WTC11 (cell line): ENCODE measurements at regions not wholly inside any gene's neighbourhood (a gene's known extent, or its start where the extent isn't known, plus 50 kb on each side); places are given as distances from the start of the nearest gene placed in this dataset.

Experiments
- ATAC-seq: fragments of 200-7000 bp; cut with Tn5 transposase; 2 replicates; pipeline ENCODE4 v1.10.0; 2021; ENCODE audit warnings: mild to moderate bottlenecking, moderate library complexity
- CTCF ChIA-PET: fragments of 300-600 bp; sonication (Branson Sonifier 250); formaldehyde crosslinking; loops from one replicate; lab custom pipeline; 2021; ENCODE audit warnings: antibody characterized with exemption; lab: Charles Lee
- POLR2A ChIA-PET: fragments of 350-600 bp; sonication (Branson Sonifier 250); formaldehyde crosslinking; loops from one replicate; lab custom pipeline; 2021; ENCODE audit warnings: antibody characterized with exemption; lab: Charles Lee
- DNase-seq: peaks from one replicate; pipeline ENCODE4 v3.0.0; 2021; ENCODE audit warnings: low spot score
- H3K27ac Mint-ChIP-seq: 2 replicates; pipeline ENCODE4 v1.8.0; 2021; ENCODE audit warnings: mixed read lengths
- H3K27me3 Mint-ChIP-seq: 2 replicates; pipeline ENCODE4 v1.8.0; 2021; ENCODE audit warnings: low read depth, mild to moderate bottlenecking, moderate library complexity, mixed read lengths
- H3K36me3 Mint-ChIP-seq: 2 replicates; pipeline ENCODE4 v1.8.0; 2021; ENCODE audit warnings: mixed read lengths
- H3K4me1 Mint-ChIP-seq: 2 replicates; pipeline ENCODE4 v1.8.0; 2022; ENCODE audit warnings: mixed read lengths
- H3K4me3 Mint-ChIP-seq: 2 replicates; pipeline ENCODE4 v1.8.0; 2021; ENCODE audit warnings: mild to moderate bottlenecking, moderate library complexity, mixed read lengths
- H3K9me3 Mint-ChIP-seq: 2 replicates; pipeline ENCODE4 v1.8.0; 2021; ENCODE audit warnings: mixed read lengths
- AFF4 ChIP-seq: sonication (generic); formaldehyde crosslinking; IDR thresholded peaks from 2 replicates; pipeline ENCODE4 v1.8.1; 2023; ENCODE audit warnings: mild to moderate bottlenecking, missing genetic modification reagents, borderline replicate concordance
- ATF6 ChIP-seq: sonication (generic); formaldehyde crosslinking; IDR thresholded peaks from 2 replicates; pipeline ENCODE4 v1.8.1; 2023; ENCODE audit warnings: mild to moderate bottlenecking, missing genetic modification reagents
- CREB1 ChIP-seq: sonication (generic); formaldehyde crosslinking; IDR thresholded peaks from 2 replicates; pipeline ENCODE4 v1.8.0; 2023; ENCODE audit warnings: mild to moderate bottlenecking, missing genetic modification reagents
- ETV6 ChIP-seq: sonication (generic); formaldehyde crosslinking; IDR thresholded peaks from 2 replicates; pipeline ENCODE4 v1.8.1; 2022; ENCODE audit warnings: mild to moderate bottlenecking, missing genetic modification reagents
- MXD4 ChIP-seq: fragments of 250-450 bp; sonication (Bioruptor Pico); IDR thresholded peaks from 2 replicates; pipeline ENCODE4 v1.8.0; 2021; ENCODE audit warnings: mild to moderate bottlenecking, moderate library complexity, borderline replicate concordance
- RORB ChIP-seq: fragments of 250-450 bp; sonication (Bioruptor Pico); IDR thresholded peaks from 2 replicates; pipeline ENCODE4 v1.9.0; 2021; ENCODE audit warnings: mild to moderate bottlenecking
- SP1 ChIP-seq: sonication (generic); formaldehyde crosslinking; conservative IDR thresholded peaks from 2 replicates; pipeline ENCODE4 v1.8.1; 2022; ENCODE audit warnings: missing genetic modification reagents
- USF1 ChIP-seq: sonication (generic); formaldehyde crosslinking; IDR thresholded peaks from 2 replicates; pipeline ENCODE4 v1.8.0; 2022; ENCODE audit warnings: mild to moderate bottlenecking, missing genetic modification reagents
- ZNF121 ChIP-seq: sonication (generic); formaldehyde crosslinking; IDR thresholded peaks from 2 replicates; pipeline ENCODE4 v1.8.0; 2023; ENCODE audit warnings: missing genetic modification reagents
- ZNF219 ChIP-seq: sonication (generic); formaldehyde crosslinking; IDR thresholded peaks from 2 replicates; pipeline ENCODE4 v1.8.0; 2023; ENCODE audit warnings: missing genetic modification reagents, mild to moderate bottlenecking, borderline replicate concordance
- ZNF423 ChIP-seq: fragments of 250-450 bp; sonication (Bioruptor Pico); IDR thresholded peaks from 2 replicates; pipeline ENCODE4 v2.1.2; 2022; ENCODE audit warnings: mild to moderate bottlenecking, moderate library complexity
- TF ChIP-seq, protein P1 (sequence below): fragments of 200-600 bp; IDR thresholded peaks from 2 replicates; pipeline ENCODE4 v1.8.0; 2022; ENCODE audit warnings: antibody characterized with exemption
- TF ChIP-seq, protein P2 (sequence below): fragments of 250-450 bp; sonication (Bioruptor Pico); IDR thresholded peaks from 2 replicates; pipeline ENCODE4 v1.8.0; 2021; ENCODE audit warnings: mild to moderate bottlenecking
- TF ChIP-seq, protein P3 (sequence below): sonication (generic); formaldehyde crosslinking; IDR thresholded peaks from 2 replicates; pipeline ENCODE4 v1.8.0; 2023; ENCODE audit warnings: missing genetic modification reagents
- TF ChIP-seq, protein P4 (sequence below): fragments of 250-450 bp; sonication (Bioruptor Pico); IDR thresholded peaks from 2 replicates; pipeline ENCODE4 v1.9.0; 2021; ENCODE audit warnings: mild to moderate bottlenecking
- TF ChIP-seq, protein P5 (sequence below): fragments of 250-450 bp; sonication (Bioruptor Pico); IDR thresholded peaks from 2 replicates; pipeline ENCODE4 v2.1.2; 2022; ENCODE audit warnings: mild to moderate bottlenecking, moderate library complexity

GRCh38 chr12:58433959-58434358 is 486.3 kb downstream of the LRIG3 start (continued):
- no peak for TF ChIP-seq USF1 (CRISPR knock-in tag)
- TF ChIP-seq ATF6 (CRISPR knock-in tag), result no peak
- TF ChIP-seq ZNF121 (CRISPR knock-in tag), result no peak
- no peak for TF ChIP-seq ZNF423 (CRISPR knock-in tag)
- no peak for TF ChIP-seq ETV6 (CRISPR knock-in tag)
- TF ChIP-seq, protein P1, sequence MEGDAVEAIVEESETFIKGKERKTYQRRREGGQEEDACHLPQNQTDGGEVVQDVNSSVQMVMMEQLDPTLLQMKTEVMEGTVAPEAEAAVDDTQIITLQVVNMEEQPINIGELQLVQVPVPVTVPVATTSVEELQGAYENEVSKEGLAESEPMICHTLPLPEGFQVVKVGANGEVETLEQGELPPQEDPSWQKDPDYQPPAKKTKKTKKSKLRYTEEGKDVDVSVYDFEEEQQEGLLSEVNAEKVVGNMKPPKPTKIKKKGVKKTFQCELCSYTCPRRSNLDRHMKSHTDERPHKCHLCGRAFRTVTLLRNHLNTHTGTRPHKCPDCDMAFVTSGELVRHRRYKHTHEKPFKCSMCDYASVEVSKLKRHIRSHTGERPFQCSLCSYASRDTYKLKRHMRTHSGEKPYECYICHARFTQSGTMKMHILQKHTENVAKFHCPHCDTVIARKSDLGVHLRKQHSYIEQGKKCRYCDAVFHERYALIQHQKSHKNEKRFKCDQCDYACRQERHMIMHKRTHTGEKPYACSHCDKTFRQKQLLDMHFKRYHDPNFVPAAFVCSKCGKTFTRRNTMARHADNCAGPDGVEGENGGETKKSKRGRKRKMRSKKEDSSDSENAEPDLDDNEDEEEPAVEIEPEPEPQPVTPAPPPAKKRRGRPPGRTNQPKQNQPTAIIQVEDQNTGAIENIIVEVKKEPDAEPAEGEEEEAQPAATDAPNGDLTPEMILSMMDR, result no peak
- TF ChIP-seq SP1 (CRISPR knock-in tag), result no peak
- TF ChIP-seq, protein P2, sequence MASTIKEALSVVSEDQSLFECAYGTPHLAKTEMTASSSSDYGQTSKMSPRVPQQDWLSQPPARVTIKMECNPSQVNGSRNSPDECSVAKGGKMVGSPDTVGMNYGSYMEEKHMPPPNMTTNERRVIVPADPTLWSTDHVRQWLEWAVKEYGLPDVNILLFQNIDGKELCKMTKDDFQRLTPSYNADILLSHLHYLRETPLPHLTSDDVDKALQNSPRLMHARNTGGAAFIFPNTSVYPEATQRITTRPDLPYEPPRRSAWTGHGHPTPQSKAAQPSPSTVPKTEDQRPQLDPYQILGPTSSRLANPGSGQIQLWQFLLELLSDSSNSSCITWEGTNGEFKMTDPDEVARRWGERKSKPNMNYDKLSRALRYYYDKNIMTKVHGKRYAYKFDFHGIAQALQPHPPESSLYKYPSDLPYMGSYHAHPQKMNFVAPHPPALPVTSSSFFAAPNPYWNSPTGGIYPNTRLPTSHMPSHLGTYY (CRISPR knock-in tag), result no peak
- TF ChIP-seq AFF4, result no peak
- no peak for TF ChIP-seq MXD4 (CRISPR knock-in tag)
- no peak for TF ChIP-seq ZNF219 (CRISPR knock-in tag)

- Mint-ChIP-seq H3K9me3 (peaks cover 11% of the 10 kb centered on the region), H3K4me1 (no peaks in the 10 kb centered on the region), H3K36me3 (no peaks in the 10 kb centered on the region)
- POLR2A ChIA-PET, result no interaction called here
- DNase-seq, result no peak
- TF ChIP-seq RORB (CRISPR knock-in tag), result no peak
- TF ChIP-seq, protein P3, sequence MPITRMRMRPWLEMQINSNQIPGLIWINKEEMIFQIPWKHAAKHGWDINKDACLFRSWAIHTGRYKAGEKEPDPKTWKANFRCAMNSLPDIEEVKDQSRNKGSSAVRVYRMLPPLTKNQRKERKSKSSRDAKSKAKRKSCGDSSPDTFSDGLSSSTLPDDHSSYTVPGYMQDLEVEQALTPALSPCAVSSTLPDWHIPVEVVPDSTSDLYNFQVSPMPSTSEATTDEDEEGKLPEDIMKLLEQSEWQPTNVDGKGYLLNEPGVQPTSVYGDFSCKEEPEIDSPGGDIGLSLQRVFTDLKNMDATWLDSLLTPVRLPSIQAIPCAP (CRISPR knock-in tag), result no peak
- TF ChIP-seq, protein P4, sequence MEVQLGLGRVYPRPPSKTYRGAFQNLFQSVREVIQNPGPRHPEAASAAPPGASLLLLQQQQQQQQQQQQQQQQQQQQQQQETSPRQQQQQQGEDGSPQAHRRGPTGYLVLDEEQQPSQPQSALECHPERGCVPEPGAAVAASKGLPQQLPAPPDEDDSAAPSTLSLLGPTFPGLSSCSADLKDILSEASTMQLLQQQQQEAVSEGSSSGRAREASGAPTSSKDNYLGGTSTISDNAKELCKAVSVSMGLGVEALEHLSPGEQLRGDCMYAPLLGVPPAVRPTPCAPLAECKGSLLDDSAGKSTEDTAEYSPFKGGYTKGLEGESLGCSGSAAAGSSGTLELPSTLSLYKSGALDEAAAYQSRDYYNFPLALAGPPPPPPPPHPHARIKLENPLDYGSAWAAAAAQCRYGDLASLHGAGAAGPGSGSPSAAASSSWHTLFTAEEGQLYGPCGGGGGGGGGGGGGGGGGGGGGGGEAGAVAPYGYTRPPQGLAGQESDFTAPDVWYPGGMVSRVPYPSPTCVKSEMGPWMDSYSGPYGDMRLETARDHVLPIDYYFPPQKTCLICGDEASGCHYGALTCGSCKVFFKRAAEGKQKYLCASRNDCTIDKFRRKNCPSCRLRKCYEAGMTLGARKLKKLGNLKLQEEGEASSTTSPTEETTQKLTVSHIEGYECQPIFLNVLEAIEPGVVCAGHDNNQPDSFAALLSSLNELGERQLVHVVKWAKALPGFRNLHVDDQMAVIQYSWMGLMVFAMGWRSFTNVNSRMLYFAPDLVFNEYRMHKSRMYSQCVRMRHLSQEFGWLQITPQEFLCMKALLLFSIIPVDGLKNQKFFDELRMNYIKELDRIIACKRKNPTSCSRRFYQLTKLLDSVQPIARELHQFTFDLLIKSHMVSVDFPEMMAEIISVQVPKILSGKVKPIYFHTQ (CRISPR knock-in tag), result no peak
- TF ChIP-seq ETV6 (CRISPR knock-in tag), result no peak
- TF ChIP-seq, protein P5, sequence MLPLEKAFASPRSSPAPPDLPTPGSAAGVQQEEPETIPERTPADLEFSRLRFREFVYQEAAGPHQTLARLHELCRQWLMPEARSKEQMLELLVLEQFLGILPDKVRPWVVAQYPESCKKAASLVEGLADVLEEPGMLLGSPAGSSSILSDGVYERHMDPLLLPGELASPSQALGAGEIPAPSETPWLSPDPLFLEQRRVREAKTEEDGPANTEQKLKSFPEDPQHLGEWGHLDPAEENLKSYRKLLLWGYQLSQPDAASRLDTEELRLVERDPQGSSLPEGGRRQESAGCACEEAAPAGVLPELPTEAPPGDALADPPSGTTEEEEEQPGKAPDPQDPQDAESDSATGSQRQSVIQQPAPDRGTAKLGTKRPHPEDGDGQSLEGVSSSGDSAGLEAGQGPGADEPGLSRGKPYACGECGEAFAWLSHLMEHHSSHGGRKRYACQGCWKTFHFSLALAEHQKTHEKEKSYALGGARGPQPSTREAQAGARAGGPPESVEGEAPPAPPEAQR (CRISPR knock-in tag), result no peak
- TF ChIP-seq CREB1, result no peak
- TF ChIP-seq, all 79 proteins: peak for 0
- CTCF ChIA-PET, result no interaction called here
- H3K4me3 Mint-ChIP-seq, result no peak overlapping the region
- no peak for ATAC-seq
- no peak overlapping the region for H3K27ac Mint-ChIP-seq
- H3K27me3 Mint-ChIP-seq, result no peaks in the 10 kb centered on the region
These were observed 485.6 kb downstream of the LRIG3 start for GRCh38 chr12:58434726-58435125.
